22Rv1 (cell line): ENCODE measurements at regions not wholly inside any gene's neighbourhood (a gene's known extent, or its start where the extent isn't known, plus 50 kb on each side); places are given as distances from the start of the nearest gene placed in this dataset.

ENCODE experiments used
- CTCF ChIP-seq: fragments of 450-650 bp; IDR thresholded peaks from 2 replicates; pipeline ENCODE4 v1.5.1; 2017; ENCODE audit warnings: mild to moderate bottlenecking
- ZFX ChIP-seq: fragments of 450-650 bp; IDR thresholded peaks from 2 replicates; pipeline ENCODE4 v1.6.1; 2017; ENCODE audit warnings: antibody characterized with exemption, borderline replicate concordance

GRCh38 chr2:118525346-118525745 is 322.1 kb downstream of the EN1 start:
- TF ChIP-seq CTCF, result no peak
- no peak for TF ChIP-seq ZFX
